H9 (cell line): ENCODE measurements at regions not wholly inside any gene's neighbourhood (a gene's known extent, or its start where the extent isn't known, plus 50 kb on each side); places are given as distances from the start of the nearest gene placed in this dataset.
A peak's percentile ranks its signal among the peaks of the same experiment; 100 is the strongest.

Experiments used
- DNase-seq: peaks from one replicate; pipeline ENCODE4 v3.0.0-alpha.2; 2017
- H2AFZ ChIP-seq: one replicate; pipeline ENCODE4 v1.6.1; 2013; ENCODE audit warnings: mild to moderate bottlenecking, low read length, control low read depth, moderate library complexity
- H2AK5ac ChIP-seq: 2 replicates; pipeline ENCODE4 v1.6.1; 2013; ENCODE audit warnings: low read length, control low read depth, mixed read lengths; ENCODE audit not compliant: insufficient read length
- H2BK120ac ChIP-seq: one replicate; pipeline ENCODE4 v1.6.1; 2013; ENCODE audit warnings: low read depth, mild to moderate bottlenecking, low read length, control low read depth, inconsistent platforms; ENCODE audit not compliant: poor library complexity, severe bottlenecking
- H2BK12ac ChIP-seq: 2 replicates; pipeline ENCODE4 v1.6.1; 2013; ENCODE audit warnings: low read length, control low read depth, mixed read lengths, low read depth; ENCODE audit not compliant: insufficient read length
- H2BK15ac ChIP-seq: 2 replicates; pipeline ENCODE4 v1.6.1; 2013; ENCODE audit warnings: low read depth, low read length, control low read depth
- H2BK20ac ChIP-seq: one replicate; pipeline ENCODE4 v1.6.1; 2013; ENCODE audit warnings: low read depth, mild to moderate bottlenecking, low read length, control low read depth, inconsistent platforms; ENCODE audit not compliant: poor library complexity, severe bottlenecking
- H2BK5ac ChIP-seq: 2 replicates; pipeline ENCODE4 v1.6.1; 2013; ENCODE audit warnings: low read length, control low read depth, mixed read lengths; ENCODE audit not compliant: insufficient read length
- H3K14ac ChIP-seq: 2 replicates; pipeline ENCODE4 v1.6.1; 2013; ENCODE audit warnings: low read length, control low read depth; ENCODE audit not compliant: insufficient read depth
- H3K18ac ChIP-seq: 2 replicates; pipeline ENCODE4 v1.6.1; 2013; ENCODE audit warnings: low read depth, mild to moderate bottlenecking, mixed read lengths, low read length, control low read depth; ENCODE audit not compliant: insufficient read length
- H3K23ac ChIP-seq: 2 replicates; pipeline ENCODE4 v1.6.1; 2013; ENCODE audit warnings: low read length, control low read depth, mixed read lengths, low read depth; ENCODE audit not compliant: insufficient read length
- H3K23me2 ChIP-seq: 2 replicates; pipeline ENCODE4 v1.6.1; 2013; ENCODE audit warnings: low read depth, mild to moderate bottlenecking, mixed read lengths, low read length, control low read depth; ENCODE audit not compliant: insufficient read length, poor library complexity, severe bottlenecking
- H3K27ac ChIP-seq: 2 replicates; pipeline ENCODE4 v1.5.1; 2013; ENCODE audit warnings: low read length, control low read depth, mixed read lengths, low read depth; ENCODE audit not compliant: insufficient read length
- H3K27me3 ChIP-seq: 2 replicates; pipeline ENCODE4 v1.6.1; 2013; ENCODE audit warnings: low read length, control low read depth, inconsistent platforms; ENCODE audit not compliant: insufficient read depth
- H3K4ac ChIP-seq: 2 replicates; pipeline ENCODE4 v1.6.1; 2013; ENCODE audit warnings: low read depth, mild to moderate bottlenecking, control low read depth, inconsistent platforms, low read length, moderate library complexity
- H3K4me1 ChIP-seq: 2 replicates; pipeline ENCODE4 v1.6.1; 2013; ENCODE audit warnings: low read length, control low read depth, inconsistent platforms; ENCODE audit not compliant: insufficient read depth
- H3K4me2 ChIP-seq: 2 replicates; pipeline ENCODE4 v1.6.1; 2013; ENCODE audit warnings: low read length, control low read depth, mixed read lengths; ENCODE audit not compliant: insufficient read length, insufficient read depth
- H3K56ac ChIP-seq: 2 replicates; pipeline ENCODE4 v1.6.1; 2013; ENCODE audit warnings: low read depth, mild to moderate bottlenecking, mixed read lengths, low read length, control low read depth; ENCODE audit not compliant: insufficient read length
- H3K79me1 ChIP-seq: 2 replicates; pipeline ENCODE4 v1.6.1; 2013; ENCODE audit warnings: low read depth, mild to moderate bottlenecking, moderate library complexity, low read length, control low read depth, inconsistent platforms; ENCODE audit not compliant: insufficient read depth, poor library complexity, severe bottlenecking
- H3K79me2 ChIP-seq: 2 replicates; pipeline ENCODE4 v1.6.1; 2013; ENCODE audit warnings: low read length, control low read depth, inconsistent platforms; ENCODE audit not compliant: insufficient read depth
- H3K9ac ChIP-seq: 2 replicates; pipeline ENCODE4 v1.6.1; 2013; ENCODE audit warnings: low read length, control low read depth, mixed read lengths; ENCODE audit not compliant: insufficient read length; ENCODE audit errors: extremely low read depth
- H3K9me3 ChIP-seq: one replicate; pipeline ENCODE4 v1.6.1; 2013; ENCODE audit warnings: low read depth, low read length, inconsistent platforms; ENCODE audit not compliant: control insufficient read depth
- H3T11ph ChIP-seq: one replicate; pipeline ENCODE4 v1.6.1; 2013; ENCODE audit warnings: mild to moderate bottlenecking, low read length, control low read depth, inconsistent platforms
- H4K20me1 ChIP-seq: one replicate; pipeline ENCODE4 v1.6.1; 2013; ENCODE audit not compliant: control insufficient read depth, insufficient read length, insufficient read depth
- H4K5ac ChIP-seq: 2 replicates; pipeline ENCODE4 v1.6.1; 2013; ENCODE audit warnings: low read depth, mild to moderate bottlenecking, mixed read lengths, low read length, control low read depth; ENCODE audit not compliant: insufficient read length
- H4K8ac ChIP-seq: replicated peaks from 2 replicates; pipeline ENCODE4 v1.6.1; 2013; ENCODE audit warnings: low read length, control low read depth, mixed read lengths, low read depth; ENCODE audit not compliant: insufficient read length
- H4K91ac ChIP-seq: 2 replicates; pipeline ENCODE4 v1.6.1; 2013; ENCODE audit warnings: low read depth, mild to moderate bottlenecking, moderate library complexity, mixed read lengths, low read length, control low read depth; ENCODE audit not compliant: insufficient read length
- H3K27ac Mint-ChIP-seq, 3 experiments: 2 replicates in 2 of 3; 3 replicates in 1 of 3; pipeline ENCODE4 v1.8.0; 2020 to 2021; ENCODE audit warnings: mixed read lengths in 3 of 3, mild to moderate bottlenecking in 1 of 3, moderate library complexity in 1 of 3
- H3K27me3 Mint-ChIP-seq: 2 replicates; pipeline ENCODE4 v1.8.0; 2021; ENCODE audit warnings: low read depth, mild to moderate bottlenecking, moderate library complexity, mixed read lengths
- H3K36me3 Mint-ChIP-seq, 3 experiments: 2 replicates in 2 of 3; 3 replicates in 1 of 3; pipeline ENCODE4 v1.8.0; 2020 to 2021; ENCODE audit warnings: low read depth in 3 of 3, mixed read lengths in 3 of 3; ENCODE audit not compliant: insufficient read depth in 1 of 3
- H3K4me1 Mint-ChIP-seq, 2 experiments: 2 replicates each; pipeline ENCODE4 v1.8.0; 2020; ENCODE audit warnings: mixed read lengths in 2 of 2
- H3K4me3 Mint-ChIP-seq, 2 experiments: 2 replicates in 1 of 2; 3 replicates in 1 of 2; pipeline ENCODE4 v1.8.0; 2020 to 2021; ENCODE audit warnings: mild to moderate bottlenecking in 2 of 2, mixed read lengths in 2 of 2, moderate library complexity in 1 of 2
- H3K9me3 Mint-ChIP-seq, 2 experiments: 2 replicates in 1 of 2; 3 replicates in 1 of 2; pipeline ENCODE4 v1.8.0; 2020; ENCODE audit warnings: mild to moderate bottlenecking in 2 of 2, mixed read lengths in 2 of 2, moderate library complexity in 1 of 2
- CTCF ChIP-seq: fragments of 200-600 bp; sonication (generic); conservative IDR thresholded peaks from 3 replicates; pipeline ENCODE4 v1.8.0; 2021; ENCODE audit warnings: antibody characterized with exemption, mild to moderate bottlenecking
- WGBS: extraction: QIAGEN DNeasy Blood & Tissue Kit; methylation state at CpG from one replicate; pipeline ENCODE4 v1.1.7; 2013; ENCODE audit warnings: missing lambda C conversion rate, low lambda C conversion rate, mixed read lengths; ENCODE audit not compliant: insufficient read length; ENCODE audit errors: extremely low coverage; 5-methylcytosine and 5-hydroxymethylcytosine counted together

- no peak overlapping the region for H3K23ac ChIP-seq
- no peak overlapping the region for H3K56ac ChIP-seq
- H2BK20ac ChIP-seq, result no peak overlapping the region
- H3K4me1 Mint-ChIP-seq, result peaks cover 44 to 67% of the 10 kb centered on the region in 2 experiments
- no peak for TF ChIP-seq CTCF
- no peak overlapping the region for H4K5ac ChIP-seq
- H3K9me3 Mint-ChIP-seq, result peaks cover 3 to 14% of the 10 kb centered on the region in 2 experiments; a peak in 1 of 5 replicates
- H3K4me2 ChIP-seq, result peak overlapping the region; percentile 18
- no peaks in the 10 kb centered on the region for H4K20me1 ChIP-seq
- H3K23me2 ChIP-seq, result peaks cover 24% of the 10 kb centered on the region
- no peak overlapping the region for H2AFZ ChIP-seq
- no peak overlapping the region for H3K4ac ChIP-seq
- H3K27me3 ChIP-seq, result peaks cover 85% of the 10 kb centered on the region
- H3K4me3 Mint-ChIP-seq, result peak overlapping the region; percentile 7 to 85; a peak in 4 of 5 replicates
- H2BK5ac ChIP-seq, result no peak overlapping the region
- H3K36me3 Mint-ChIP-seq, result peaks cover 0 to 2% (median 0%) of the 10 kb centered on the region in 3 experiments; a peak in 1 of 7 replicates
- H3T11ph ChIP-seq, result no peak overlapping the region
- H3K79me2 ChIP-seq, result no peaks in the 10 kb centered on the region
- no peak overlapping the region for H3K27ac ChIP-seq
- no peaks in the 10 kb centered on the region for H3K79me1 ChIP-seq
- H2BK15ac ChIP-seq, result no peak overlapping the region
- no CpG with 5 or more reads among the region's 7 CpGs for WGBS
- H3K18ac ChIP-seq, result no peak overlapping the region
- peaks cover 97% of the 10 kb centered on the region for H3K27me3 Mint-ChIP-seq
- no peak overlapping the region for H2AK5ac ChIP-seq
- H2BK12ac ChIP-seq, result no peak overlapping the region
- no peak overlapping the region for H2BK120ac ChIP-seq
- no peaks in the 10 kb centered on the region for H3K9me3 ChIP-seq
- H4K8ac ChIP-seq, result no peak overlapping the region
- no peak overlapping the region for H3K14ac ChIP-seq
- DNase-seq, result no peak
- H3K4me1 ChIP-seq, result peaks cover 9% of the 10 kb centered on the region
- no peak overlapping the region for H4K91ac ChIP-seq
- H3K9ac ChIP-seq, result no peak overlapping the region
- no peak overlapping the region for H3K27ac Mint-ChIP-seq
These were observed 111.9 kb downstream of the TRIM27 start for GRCh38 chr6:28811873-28812272.
